GM12878 (cell line): ENCODE measurements at regions not wholly inside any gene's neighbourhood (a gene's known extent, or its start where the extent isn't known, plus 50 kb on each side); places are given as distances from the start of the nearest gene placed in this dataset.

ENCODE experiments used
- ATAC-seq: fragments of 200-7000 bp; cut with Tn5 transposase; 3 replicates; pipeline ENCODE4 v1.9.1; 2020; ENCODE audit warnings: mild to moderate bottlenecking, moderate library complexity
- BruUV-seq: library from RNA; stranded (reverse); fragments of 400-500 nt; replicated peaks from 2 replicates; lab custom pipeline; 2021; lab: Mats Ljungman, UMichigan
- CTCF ChIA-PET: fragments of 300-600 bp; sonication (Branson Sonifier 250); formaldehyde crosslinking; extraction: SDS; loops from one replicate; lab custom pipeline; 2021; ENCODE audit warnings: inconsistent platforms; lab: Yijun Ruan, JAX
- POLR2A ChIA-PET: fragments of 350-600 bp; formaldehyde crosslinking; extraction: SDS; loops from one replicate; lab custom pipeline; 2021; ENCODE audit warnings: inconsistent platforms; lab: Charles Lee
- RAD21 ChIA-PET: fragments of 300-600 bp; sonication (Branson Sonifier 250); formaldehyde crosslinking; loops from one replicate; lab custom pipeline; 2023; ENCODE audit warnings: antibody characterized with exemption; ENCODE audit not compliant: unreplicated experiment; lab: Charles Lee
- SMC1A ChIA-PET: fragments of 300-600 bp; sonication (Branson Sonifier 250); formaldehyde crosslinking; loops from one replicate; lab custom pipeline; 2023; ENCODE audit not compliant: unreplicated experiment, uncharacterized antibody; lab: Charles Lee
- DNase-seq: peaks from one replicate; pipeline ENCODE4 v3.0.0-alpha.2; 2011; ENCODE audit warnings: low read depth, low spot score
- FAIRE-seq: peaks from 3 replicates; lab custom pipeline; 2011; peaks lifted over from hg19 to GRCh38; lab: Jason Lieb, UNC
- H2AFZ ChIP-seq: 2 replicates; pipeline ENCODE4 v1.6.0; 2011; ENCODE audit warnings: low read depth, low read length, control low read depth; ENCODE audit not compliant: control insufficient read depth
- H3K27ac ChIP-seq: 2 replicates; pipeline ENCODE4 v1.5.1; 2011; ENCODE audit warnings: control low read depth; ENCODE audit not compliant: control insufficient read depth, insufficient read depth
- H3K27me3 ChIP-seq, 2 experiments: replicated peaks in 1 of 2; 2 replicates each; pipeline versions ENCODE4 v1.6.0 to v1.6.1; 2011; ENCODE audit warnings: low read length in 1 of 2; ENCODE audit not compliant: control insufficient read depth in 2 of 2, insufficient read depth in 2 of 2
- H3K36me3 ChIP-seq, 2 experiments: 2 replicates each; pipeline ENCODE4 v1.5.1; 2011; ENCODE audit warnings: low read length in 1 of 2; ENCODE audit not compliant: control insufficient read depth in 2 of 2, insufficient read depth in 2 of 2
- H3K4me1 ChIP-seq: 2 replicates; pipeline ENCODE4 v1.6.1; 2011; ENCODE audit warnings: mild to moderate bottlenecking, low read length, moderate library complexity, mixed read lengths; ENCODE audit not compliant: control insufficient read depth, insufficient read depth
- H3K4me2 ChIP-seq: 2 replicates; pipeline ENCODE4 v1.6.0; 2011; ENCODE audit warnings: control low read depth; ENCODE audit not compliant: control insufficient read depth, insufficient read depth
- H3K4me3 ChIP-seq: fragments of 200-600 bp; sonication (generic); 2 replicates; pipeline ENCODE4 v1.5.1; 2016
- H3K79me2 ChIP-seq: 2 replicates; pipeline ENCODE4 v1.6.0; 2011; ENCODE audit warnings: low read length; ENCODE audit not compliant: control insufficient read depth, insufficient read depth
- H3K9ac ChIP-seq: 2 replicates; pipeline ENCODE4 v1.8.0; 2011; ENCODE audit warnings: low read length, control low read depth, mixed read lengths; ENCODE audit not compliant: control insufficient read depth, insufficient read depth
- H3K9me3 ChIP-seq: replicated peaks from 3 replicates; pipeline ENCODE4 v1.5.1; 2011; ENCODE audit warnings: mild to moderate bottlenecking, low read length; ENCODE audit not compliant: control insufficient read depth, insufficient read depth
- H4K20me1 ChIP-seq: 2 replicates; pipeline ENCODE4 v1.6.0; 2011; ENCODE audit not compliant: control insufficient read depth, insufficient read depth
- ASH2L ChIP-seq: fragments of 300-600, 200-600 bp; sonication (generic); IDR thresholded peaks from 2 replicates; pipeline ENCODE4 v1.6.1; 2017; ENCODE audit warnings: low read depth, mild to moderate bottlenecking, borderline replicate concordance
- E4F1 ChIP-seq: fragments of 450-650 bp; IDR thresholded peaks from 2 replicates; pipeline ENCODE4 v1.6.1; 2018; ENCODE audit warnings: borderline replicate concordance, mild to moderate bottlenecking; ENCODE audit not compliant: partially characterized antibody
- NBN ChIP-seq: fragments of 450-650 bp; IDR thresholded peaks from 2 replicates; pipeline ENCODE4 v1.6.1; 2016
- SMAD1 ChIP-seq: fragments of 450-650 bp; IDR thresholded peaks from 2 replicates; pipeline ENCODE4 v1.6.1; 2018; ENCODE audit warnings: mild to moderate bottlenecking, low read depth; ENCODE audit not compliant: partially characterized antibody
- SUPT20H ChIP-seq: IDR thresholded peaks from 2 replicates; pipeline ENCODE4 v1.6.1; 2011; ENCODE audit warnings: low read depth, mild to moderate bottlenecking, low read length, moderate library complexity, borderline replicate concordance; ENCODE audit not compliant: control insufficient read depth
- YBX1 ChIP-seq: fragments of 450-650 bp; IDR thresholded peaks from 2 replicates; pipeline ENCODE4 v1.6.1; 2016; ENCODE audit warnings: antibody characterized with exemption
- ZNF687 ChIP-seq: fragments of 450-650 bp; IDR thresholded peaks from 2 replicates; pipeline ENCODE4 v1.6.1; 2017; ENCODE audit warnings: mild to moderate bottlenecking, moderate library complexity
- in situ Hi-C: fragments of 300-500 bp; cut with MboI; formaldehyde crosslinking; loops from 9 replicates; pipeline ENCODE4 v1.14.3; 2018; ENCODE audit warnings: mixed read lengths
- intact Hi-C: fragments of 100-400 bp; cut with micrococcal nuclease; formaldehyde crosslinking; loops from one replicate; pipeline ENCODE4 v1.14.2; 2022; ENCODE audit not compliant: unreplicated experiment

GRCh38 chr6:155654474-155654873, 198.8 kb upstream of the NOX3 start:
- Histone ChIP-seq H4K20me1 (no peaks in the 10 kb centered on the region), H3K27me3 (no peaks in the 10 kb centered on the region), H3K4me2 (no peak overlapping the region), H3K9me3 (no peaks in the 10 kb centered on the region), H3K27ac (no peak overlapping the region), H3K4me3 (no peak overlapping the region), H2AFZ (no peak overlapping the region), H3K9ac (no peak overlapping the region), H3K4me1 (no peaks in the 10 kb centered on the region), H3K79me2 (no peaks in the 10 kb centered on the region), H3K36me3 (no peaks in the 10 kb centered on the region)
- in situ Hi-C loops (no loop called here), intact Hi-C loops (no loop called here)
- RAD21 ChIA-PET, result no interaction called here
- no TSS peak for BruUV-seq
- SMC1A ChIA-PET, result no interaction called here
- no peak for FAIRE-seq
- no peak for ATAC-seq
- CTCF ChIA-PET, result interaction anchor here (1.6 kb wide), 1 partner anchor 18 kb away, joined by 3 read pairs; no protein-coding TSS in a partner anchor
- DNase-seq, result no peak
- no peak for TF ChIP-seq ZNF687
- no peak for TF ChIP-seq SUPT20H
- TF ChIP-seq SMAD1, result no peak
- no peak for TF ChIP-seq E4F1
- TF ChIP-seq YBX1, result no peak
- TF ChIP-seq NBN, result no peak
- no peak for TF ChIP-seq ASH2L
- POLR2A ChIA-PET, result no interaction called here
